ENCODE measurements at regions not wholly inside any gene's neighbourhood (a gene's known extent, or its start where the extent isn't known, plus 50 kb on each side); places are given as distances from the start of the nearest gene placed in this dataset.

GRCh38 chr5:98042521-98042920 is 730.9 kb upstream of the RGMB start:
- ATAC-seq (ENCODE audit: low FRiP score), result no peak

GRCh38 chr5:98042961-98043360 is 730.5 kb upstream of the RGMB start:
- no peak for ATAC-seq (ENCODE audit: low FRiP score)
- no peak for TF ChIP-seq CTCF (IDR thresholded peaks at IDR 0.05)
- DNase-seq (ENCODE audit: low spot score), result no peak

More at GRCh38 chr5:98042521-98042920, 730.9 kb upstream of the RGMB start:
- no peak for DNase-seq (ENCODE audit: low spot score)
- no peak for TF ChIP-seq CTCF (IDR thresholded peaks at IDR 0.05)

GRCh38 chr5:98050583-98050982 is 722.9 kb upstream of the RGMB start:
- no peak for TF ChIP-seq CTCF (IDR thresholded peaks at IDR 0.05)
- DNase-seq (ENCODE audit: low spot score), result no peak
- ATAC-seq (ENCODE audit: low FRiP score), result no peak

- ATAC-seq (ENCODE audit: low FRiP score), result no peak
- TF ChIP-seq CTCF (IDR thresholded peaks at IDR 0.05), result no peak
- DNase-seq (ENCODE audit: low spot score), result no peak
These were observed 720.3 kb upstream of the RGMB start for GRCh38 chr5:98053170-98053569.

- ATAC-seq (ENCODE audit: low FRiP score), result no peak
- no peak for DNase-seq (ENCODE audit: low spot score)
- no peak for TF ChIP-seq CTCF (IDR thresholded peaks at IDR 0.05)
These were observed 713.3 kb upstream of the RGMB start for GRCh38 chr5:98060148-98060547.

- DNase-seq (ENCODE audit: low spot score) (no peak), ATAC-seq (ENCODE audit: low FRiP score) (no peak)
- no peak for TF ChIP-seq CTCF (IDR thresholded peaks at IDR 0.05)
These were observed 709.3 kb upstream of the RGMB start for GRCh38 chr5:98064118-98064685.

- no peak for DNase-seq (ENCODE audit: low spot score)
- TF ChIP-seq CTCF (IDR thresholded peaks at IDR 0.05), result no peak
- no peak for ATAC-seq (ENCODE audit: low FRiP score)
These were observed 708.1 kb upstream of the RGMB start for GRCh38 chr5:98065261-98065909.
